ENCODE measurements at regions not wholly inside any gene's neighbourhood (a gene's known extent, or its start where the extent isn't known, plus 50 kb on each side); places are given as distances from the start of the nearest gene placed in this dataset.

DNA sequence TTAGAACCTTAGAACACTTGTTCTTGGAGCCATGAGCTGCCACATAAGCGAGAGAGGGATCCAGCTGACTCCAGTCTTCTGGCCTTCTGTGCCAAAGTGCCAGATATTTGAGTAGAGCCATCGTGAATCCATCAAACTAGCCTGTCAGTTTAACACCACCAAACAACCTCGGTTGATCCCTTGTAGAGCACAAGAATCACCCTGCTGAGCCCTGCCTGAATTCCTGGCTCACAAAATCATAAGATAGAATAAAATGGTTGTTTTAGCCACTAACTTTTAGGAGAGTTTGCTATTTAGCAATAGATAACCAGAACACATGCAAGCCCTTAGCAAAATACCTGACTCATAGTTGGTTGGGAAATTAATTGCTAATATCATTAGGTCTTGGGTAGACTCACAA lies 407.6 kb upstream of the PROK2 start:
- no peak for TF ChIP-seq CTCF (IDR thresholded peaks at IDR 0.05)
- no peak for TF ChIP-seq POLR2A (IDR thresholded peaks at IDR 0.05)

All from testis (tissue), 2 donors.